ENCODE measurements at regions not wholly inside any gene's neighbourhood (a gene's known extent, or its start where the extent isn't known, plus 50 kb on each side); places are given as distances from the start of the nearest gene placed in this dataset.

- WGBS, 2 donors (ENCODE audit: extremely low coverage in 2 of 2, insufficient read length in 2 of 2, insufficient replicate concordance in 1 of 2), result no CpG with 5 or more reads among the region's 3 CpGs
- Histone ChIP-seq H3K4me2 (ENCODE audit: insufficient read depth, low read length, poor library complexity, severe bottlenecking) (no peak overlapping the region), H3K9me3 (replicated peaks in 1 of 2; ENCODE audit: control insufficient read depth in 2 of 2, insufficient read depth in 1 of 2, low read depth in 1 of 2, low read length in 2 of 2) (no peaks in the 10 kb centered on the region), H3K23ac (ENCODE audit: low read depth, low read length, poor library complexity) (no peak overlapping the region), H2BK120ac (ENCODE audit: low read depth, low read length) (no peak overlapping the region), H3K9ac (ENCODE audit: low read depth, low read length, poor library complexity) (no peak overlapping the region), H2BK5ac (ENCODE audit: low read length) (no peak overlapping the region), H2AK5ac (ENCODE audit: low read depth, low read length) (no peak overlapping the region), H3K4me3 (ENCODE audit: low read length in 2 of 2) (no peak overlapping the region), H2BK12ac (ENCODE audit: low read length) (no peak overlapping the region), H4K8ac (ENCODE audit: low read depth, low read length) (no peak overlapping the region), H2AFZ (ENCODE audit: low read length) (no peak overlapping the region), H3K14ac (ENCODE audit: low read length) (no peak overlapping the region), H3K79me1 (ENCODE audit: low read depth, low read length) (no peaks in the 10 kb centered on the region), H3K4ac (ENCODE audit: low read length) (no peak overlapping the region), H2BK15ac (ENCODE audit: low read length) (no peak overlapping the region), H3K4me1 (ENCODE audit: control insufficient read depth in 2 of 2, insufficient read depth in 1 of 2, low read depth in 1 of 2, low read length in 2 of 2) (peaks cover 0 to 2% of the 10 kb centered on the region in 2 donors), H3K27me3 (ENCODE audit: control insufficient read depth in 3 of 3, insufficient read depth in 3 of 3, low read depth in 1 of 3, low read length in 3 of 3) (no peaks in the 10 kb centered on the region), H4K91ac (ENCODE audit: low read depth, low read length, poor library complexity) (no peak overlapping the region), H3K27ac (replicated peaks; ENCODE audit: low read length) (no peak overlapping the region), H3K18ac (ENCODE audit: low read length) (no peak overlapping the region), H3K36me3 (replicated peaks in 1 of 2; ENCODE audit: control insufficient read depth in 2 of 2, insufficient read depth in 2 of 2, low read length in 2 of 2) (no peaks in the 10 kb centered on the region)
- no peak for DNase-seq (ENCODE audit: low spot score)
Observed at GRCh38 chr13:105139048-105139379, 1396.4 kb downstream of the EFNB2 start.

- Histone ChIP-seq H2AFZ (ENCODE audit: low read length) (no peak overlapping the region), H3K27ac (replicated peaks; ENCODE audit: low read length) (no peak overlapping the region), H3K9ac (ENCODE audit: low read depth, low read length, poor library complexity) (no peak overlapping the region), H2AK5ac (ENCODE audit: low read depth, low read length) (no peak overlapping the region), H2BK15ac (ENCODE audit: low read length) (no peak overlapping the region), H3K27me3 (ENCODE audit: control insufficient read depth in 3 of 3, insufficient read depth in 3 of 3, low read depth in 1 of 3, low read length in 3 of 3) (no peaks in the 10 kb centered on the region), H2BK12ac (ENCODE audit: low read length) (no peak overlapping the region), H3K4ac (ENCODE audit: low read length) (no peak overlapping the region), H3K4me2 (ENCODE audit: insufficient read depth, low read length, poor library complexity, severe bottlenecking) (no peak overlapping the region), H3K9me3 (replicated peaks in 1 of 2; ENCODE audit: control insufficient read depth in 2 of 2, insufficient read depth in 1 of 2, low read depth in 1 of 2, low read length in 2 of 2) (no peaks in the 10 kb centered on the region), H2BK120ac (ENCODE audit: low read depth, low read length) (no peak overlapping the region), H3K18ac (ENCODE audit: low read length) (no peak overlapping the region), H2BK5ac (ENCODE audit: low read length) (no peak overlapping the region), H4K8ac (ENCODE audit: low read depth, low read length) (no peak overlapping the region), H3K4me3 (ENCODE audit: low read length in 2 of 2) (no peak overlapping the region), H3K23ac (ENCODE audit: low read depth, low read length, poor library complexity) (no peak overlapping the region), H3K79me1 (ENCODE audit: low read depth, low read length) (no peaks in the 10 kb centered on the region), H3K36me3 (replicated peaks in 1 of 2; ENCODE audit: control insufficient read depth in 2 of 2, insufficient read depth in 2 of 2, low read length in 2 of 2) (no peaks in the 10 kb centered on the region), H3K14ac (ENCODE audit: low read length) (no peak overlapping the region), H3K4me1 (ENCODE audit: control insufficient read depth in 2 of 2, insufficient read depth in 1 of 2, low read depth in 1 of 2, low read length in 2 of 2) (peaks cover 0 to 2% of the 10 kb centered on the region in 2 donors), H4K91ac (ENCODE audit: low read depth, low read length, poor library complexity) (no peak overlapping the region)
- no peak for DNase-seq (ENCODE audit: low spot score)
- no CpG with 5 or more reads among the region's 3 CpGs for WGBS, 2 donors (ENCODE audit: extremely low coverage in 2 of 2, insufficient read length in 2 of 2, insufficient replicate concordance in 1 of 2)
Observed at GRCh38 chr13:105135852-105136615, 1399.4 kb downstream of the EFNB2 start.

DNA sequence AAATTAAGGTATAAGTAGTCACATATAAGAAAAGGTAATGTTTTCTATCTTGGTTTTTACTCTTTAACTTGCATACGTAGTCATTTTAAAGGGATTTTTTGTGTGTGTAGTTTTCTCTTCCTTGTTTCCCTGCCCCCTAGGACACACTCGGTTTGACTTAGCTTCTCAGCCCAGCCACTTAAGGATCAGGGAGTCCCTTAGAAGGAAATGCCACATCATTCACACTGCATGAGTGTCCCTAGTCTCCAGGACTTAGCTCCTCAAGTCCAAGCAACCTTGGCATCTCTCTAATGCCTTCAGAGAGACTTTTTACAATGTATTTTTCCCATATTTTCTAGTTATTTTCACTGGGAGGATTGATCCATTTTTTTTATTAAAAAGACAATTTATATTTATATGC is 1407.7 kb downstream of the EFNB2 start:
- H3K23ac ChIP-seq (ENCODE audit: low read depth, low read length, poor library complexity), result no peak overlapping the region
- H4K91ac ChIP-seq (ENCODE audit: low read depth, low read length, poor library complexity), result no peak overlapping the region
- H3K36me3 ChIP-seq (replicated peaks in 1 of 2; ENCODE audit: control insufficient read depth in 2 of 2, insufficient read depth in 2 of 2, low read length in 2 of 2), result no peaks in the 10 kb centered on the region
- H2BK12ac ChIP-seq (ENCODE audit: low read length), result no peak overlapping the region
- H2AFZ ChIP-seq (ENCODE audit: low read length), result no peak overlapping the region
- no CpG with 5 or more reads among the region's 2 CpGs for WGBS, 2 donors (ENCODE audit: extremely low coverage in 2 of 2, insufficient read length in 2 of 2, insufficient replicate concordance in 1 of 2)
- no peak overlapping the region for H4K8ac ChIP-seq (ENCODE audit: low read depth, low read length)
- no peaks in the 10 kb centered on the region for H3K27me3 ChIP-seq (ENCODE audit: control insufficient read depth in 3 of 3, insufficient read depth in 3 of 3, low read depth in 1 of 3, low read length in 3 of 3)
- no peak overlapping the region for H3K9ac ChIP-seq (ENCODE audit: low read depth, low read length, poor library complexity)
- H3K4ac ChIP-seq (ENCODE audit: low read length), result no peak overlapping the region
- H3K18ac ChIP-seq (ENCODE audit: low read length), result no peak overlapping the region
- no peak overlapping the region for H3K27ac ChIP-seq (replicated peaks; ENCODE audit: low read length)
- H3K9me3 ChIP-seq (replicated peaks in 1 of 2; ENCODE audit: control insufficient read depth in 2 of 2, insufficient read depth in 1 of 2, low read depth in 1 of 2, low read length in 2 of 2), result no peaks in the 10 kb centered on the region
- no peak overlapping the region for H2BK5ac ChIP-seq (ENCODE audit: low read length)
- no peaks in the 10 kb centered on the region for H3K79me1 ChIP-seq (ENCODE audit: low read depth, low read length)
- DNase-seq (ENCODE audit: low spot score), result no peak
- no peaks in the 10 kb centered on the region for H3K4me1 ChIP-seq (ENCODE audit: control insufficient read depth in 2 of 2, insufficient read depth in 1 of 2, low read depth in 1 of 2, low read length in 2 of 2)
- H3K14ac ChIP-seq (ENCODE audit: low read length), result no peak overlapping the region
- no peak overlapping the region for H2AK5ac ChIP-seq (ENCODE audit: low read depth, low read length)
- H3K4me3 ChIP-seq (ENCODE audit: low read length in 2 of 2), result no peak overlapping the region
- H2BK120ac ChIP-seq (ENCODE audit: low read depth, low read length), result no peak overlapping the region
- H3K4me2 ChIP-seq (ENCODE audit: insufficient read depth, low read length, poor library complexity, severe bottlenecking), result no peak overlapping the region
- no peak overlapping the region for H2BK15ac ChIP-seq (ENCODE audit: low read length)

DNA sequence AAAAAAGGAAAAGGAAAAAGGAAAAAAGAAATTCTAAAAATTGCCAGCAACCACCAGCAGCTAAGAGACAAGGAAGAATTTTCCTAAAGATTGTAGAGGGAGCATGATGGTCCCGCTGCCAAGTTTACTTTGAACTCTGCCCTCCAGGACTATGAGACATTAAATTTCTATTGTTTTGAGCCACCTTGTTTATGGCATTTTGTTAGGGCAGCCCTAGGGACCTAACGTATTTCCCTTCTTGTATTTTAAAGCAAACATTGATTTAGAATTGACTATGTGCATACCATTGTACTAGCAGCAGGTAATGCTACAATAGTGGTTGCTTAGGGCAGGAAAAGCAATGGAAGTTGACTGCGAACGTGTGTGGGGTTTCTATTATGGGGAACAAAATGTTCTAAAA is 1414.2 kb downstream of the EFNB2 start:
- DNase-seq (ENCODE audit: low spot score), result no peak
- H2BK12ac ChIP-seq (ENCODE audit: low read length), result no peak overlapping the region
- no peak overlapping the region for H3K23ac ChIP-seq (ENCODE audit: low read depth, low read length, poor library complexity)
- H3K4me3 ChIP-seq (ENCODE audit: low read length in 2 of 2), result no peak overlapping the region
- no peak overlapping the region for H4K8ac ChIP-seq (ENCODE audit: low read depth, low read length)
- no peak overlapping the region for H2AFZ ChIP-seq (ENCODE audit: low read length)
- H2BK15ac ChIP-seq (ENCODE audit: low read length), result no peak overlapping the region
- H3K9ac ChIP-seq (ENCODE audit: low read depth, low read length, poor library complexity), result no peak overlapping the region
- no peaks in the 10 kb centered on the region for H3K79me1 ChIP-seq (ENCODE audit: low read depth, low read length)
- no peaks in the 10 kb centered on the region for H3K9me3 ChIP-seq (replicated peaks in 1 of 2; ENCODE audit: control insufficient read depth in 2 of 2, insufficient read depth in 1 of 2, low read depth in 1 of 2, low read length in 2 of 2)
- no peak overlapping the region for H2BK120ac ChIP-seq (ENCODE audit: low read depth, low read length)
- no peak overlapping the region for H3K27ac ChIP-seq (replicated peaks; ENCODE audit: low read length)
- no peak overlapping the region for H3K4ac ChIP-seq (ENCODE audit: low read length)
- no peaks in the 10 kb centered on the region for H3K27me3 ChIP-seq (ENCODE audit: control insufficient read depth in 3 of 3, insufficient read depth in 3 of 3, low read depth in 1 of 3, low read length in 3 of 3)
- H2AK5ac ChIP-seq (ENCODE audit: low read depth, low read length), result no peak overlapping the region
- H3K4me2 ChIP-seq (ENCODE audit: insufficient read depth, low read length, poor library complexity, severe bottlenecking), result no peak overlapping the region
- no peaks in the 10 kb centered on the region for H3K36me3 ChIP-seq (replicated peaks in 1 of 2; ENCODE audit: control insufficient read depth in 2 of 2, insufficient read depth in 2 of 2, low read length in 2 of 2)
- no peak overlapping the region for H4K91ac ChIP-seq (ENCODE audit: low read depth, low read length, poor library complexity)
- H3K4me1 ChIP-seq (ENCODE audit: control insufficient read depth in 2 of 2, insufficient read depth in 1 of 2, low read depth in 1 of 2, low read length in 2 of 2), result peaks cover 0 to 3% of the 10 kb centered on the region in 2 donors
- no peak overlapping the region for H3K18ac ChIP-seq (ENCODE audit: low read length)
- WGBS, 2 donors (ENCODE audit: extremely low coverage in 2 of 2, insufficient read length in 2 of 2, insufficient replicate concordance in 1 of 2), result no CpG with 5 or more reads among the region's 4 CpGs
- no peak overlapping the region for H3K14ac ChIP-seq (ENCODE audit: low read length)
- H2BK5ac ChIP-seq (ENCODE audit: low read length), result no peak overlapping the region

Measured in neuronal stem cell (in vitro differentiated cells).